Calu3 (cell line): ENCODE measurements at regions not wholly inside any gene's neighbourhood (a gene's known extent, or its start where the extent isn't known, plus 50 kb on each side); places are given as distances from the start of the nearest gene placed in this dataset.

Experiments used
- BruUV-seq: library from RNA; stranded (reverse); fragments of 400-500 nt; replicated peaks from 2 replicates; lab custom pipeline; 2021; lab: Mats Ljungman, UMichigan
- CTCF ChIA-PET: fragments of 300-600 bp; sonication (Branson Sonifier 250); formaldehyde crosslinking; loops from one replicate; lab custom pipeline; 2022; ENCODE audit warnings: antibody characterized with exemption; lab: Charles Lee
- DNase-seq: peaks from one replicate; pipeline ENCODE4 v3.0.0; 2022
- H3K27ac Mint-ChIP-seq: one replicate; pipeline ENCODE4 v1.8.0; 2022; ENCODE audit warnings: mixed read lengths; ENCODE audit not compliant: unreplicated experiment
- H3K27me3 Mint-ChIP-seq: one replicate; pipeline ENCODE4 v1.8.0; 2022; ENCODE audit warnings: mixed read lengths; ENCODE audit not compliant: unreplicated experiment
- H3K36me3 Mint-ChIP-seq: one replicate; pipeline ENCODE4 v1.8.0; 2022; ENCODE audit warnings: mild to moderate bottlenecking, moderate library complexity, mixed read lengths; ENCODE audit not compliant: insufficient read depth, unreplicated experiment
- H3K4me1 Mint-ChIP-seq: one replicate; pipeline ENCODE4 v1.8.0; 2022; ENCODE audit warnings: mild to moderate bottlenecking, low read depth, mixed read lengths; ENCODE audit not compliant: unreplicated experiment
- H3K4me3 Mint-ChIP-seq: one replicate; pipeline ENCODE4 v1.8.0; 2022; ENCODE audit warnings: mild to moderate bottlenecking, low read depth, moderate library complexity, mixed read lengths; ENCODE audit not compliant: unreplicated experiment
- H3K9me3 Mint-ChIP-seq: one replicate; pipeline ENCODE4 v1.8.0; 2022; ENCODE audit warnings: low read depth, mixed read lengths; ENCODE audit not compliant: unreplicated experiment
- intact Hi-C: fragments of 100-400 bp; cut with micrococcal nuclease; formaldehyde crosslinking; loops from one replicate; pipeline ENCODE4 v1.10.0; 2022; ENCODE audit not compliant: unreplicated experiment
- TF ChIP-seq, protein P1 (sequence below): fragments of 200-600 bp; IDR thresholded peaks from one replicate; pipeline ENCODE4 v1.8.0; 2022; ENCODE audit warnings: antibody characterized with exemption; ENCODE audit not compliant: unreplicated experiment

- Mint-ChIP-seq H3K9me3 (no peaks in the 10 kb centered on the region), H3K27ac (no peak overlapping the region), H3K27me3 (peaks cover 56% of the 10 kb centered on the region), H3K36me3 (no peaks in the 10 kb centered on the region), H3K4me1 (no peaks in the 10 kb centered on the region), H3K4me3 (no peak overlapping the region)
- peak; percentile 36 for DNase-seq
- CTCF ChIA-PET: no interaction called here
- intact Hi-C loops: no loop called here
- TF ChIP-seq, protein P1, sequence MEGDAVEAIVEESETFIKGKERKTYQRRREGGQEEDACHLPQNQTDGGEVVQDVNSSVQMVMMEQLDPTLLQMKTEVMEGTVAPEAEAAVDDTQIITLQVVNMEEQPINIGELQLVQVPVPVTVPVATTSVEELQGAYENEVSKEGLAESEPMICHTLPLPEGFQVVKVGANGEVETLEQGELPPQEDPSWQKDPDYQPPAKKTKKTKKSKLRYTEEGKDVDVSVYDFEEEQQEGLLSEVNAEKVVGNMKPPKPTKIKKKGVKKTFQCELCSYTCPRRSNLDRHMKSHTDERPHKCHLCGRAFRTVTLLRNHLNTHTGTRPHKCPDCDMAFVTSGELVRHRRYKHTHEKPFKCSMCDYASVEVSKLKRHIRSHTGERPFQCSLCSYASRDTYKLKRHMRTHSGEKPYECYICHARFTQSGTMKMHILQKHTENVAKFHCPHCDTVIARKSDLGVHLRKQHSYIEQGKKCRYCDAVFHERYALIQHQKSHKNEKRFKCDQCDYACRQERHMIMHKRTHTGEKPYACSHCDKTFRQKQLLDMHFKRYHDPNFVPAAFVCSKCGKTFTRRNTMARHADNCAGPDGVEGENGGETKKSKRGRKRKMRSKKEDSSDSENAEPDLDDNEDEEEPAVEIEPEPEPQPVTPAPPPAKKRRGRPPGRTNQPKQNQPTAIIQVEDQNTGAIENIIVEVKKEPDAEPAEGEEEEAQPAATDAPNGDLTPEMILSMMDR: no peak
- no TSS peak for BruUV-seq
Measured at GRCh38 chr20:46791722-46792416, 82.4 kb downstream of the SLC2A10 start.

GRCh38 chr20:46797206-46797605 lies 87.8 kb downstream of the SLC2A10 start:
- intact Hi-C loops: no loop called here
- H3K9me3 Mint-ChIP-seq: no peaks in the 10 kb centered on the region
- H3K4me3 Mint-ChIP-seq: no peak overlapping the region
- H3K27ac Mint-ChIP-seq: no peak overlapping the region
- DNase-seq: no peak
- TF ChIP-seq, protein P1: no peak
- CTCF ChIA-PET: no interaction called here
- H3K4me1 Mint-ChIP-seq: no peaks in the 10 kb centered on the region
- no TSS peak for BruUV-seq
- H3K36me3 Mint-ChIP-seq: no peaks in the 10 kb centered on the region
- peaks cover 93% of the 10 kb centered on the region for H3K27me3 Mint-ChIP-seq

DNA sequence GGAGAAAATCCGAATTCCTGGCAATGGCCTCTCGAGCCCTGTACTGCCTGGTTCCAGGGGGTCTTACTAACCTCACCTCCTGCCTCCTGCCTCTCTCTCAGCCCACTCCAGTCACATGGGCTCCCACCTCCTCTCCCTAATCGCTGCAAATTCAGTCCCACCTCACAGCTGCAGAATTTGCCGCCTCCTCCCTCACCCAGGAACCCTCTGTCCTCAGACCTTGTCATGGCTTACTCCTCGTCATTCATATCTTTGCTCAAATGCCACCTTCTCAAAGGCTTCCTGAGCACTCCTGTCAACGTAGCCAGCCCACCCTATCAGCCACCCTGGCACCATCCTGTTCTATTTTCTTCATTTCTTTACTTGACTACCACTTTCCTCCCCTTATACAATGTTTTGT lies 89.0 kb downstream of the SLC2A10 start:
- H3K4me1 Mint-ChIP-seq: no peaks in the 10 kb centered on the region
- intact Hi-C loops: no loop called here
- H3K4me3 Mint-ChIP-seq: no peak overlapping the region
- no TSS peak for BruUV-seq
- no peaks in the 10 kb centered on the region for H3K9me3 Mint-ChIP-seq
- H3K36me3 Mint-ChIP-seq: no peaks in the 10 kb centered on the region
- peaks cover 93% of the 10 kb centered on the region for H3K27me3 Mint-ChIP-seq
- TF ChIP-seq, protein P1: no peak
- DNase-seq: no peak
- CTCF ChIA-PET: no interaction called here
- no peak overlapping the region for H3K27ac Mint-ChIP-seq

DNA sequence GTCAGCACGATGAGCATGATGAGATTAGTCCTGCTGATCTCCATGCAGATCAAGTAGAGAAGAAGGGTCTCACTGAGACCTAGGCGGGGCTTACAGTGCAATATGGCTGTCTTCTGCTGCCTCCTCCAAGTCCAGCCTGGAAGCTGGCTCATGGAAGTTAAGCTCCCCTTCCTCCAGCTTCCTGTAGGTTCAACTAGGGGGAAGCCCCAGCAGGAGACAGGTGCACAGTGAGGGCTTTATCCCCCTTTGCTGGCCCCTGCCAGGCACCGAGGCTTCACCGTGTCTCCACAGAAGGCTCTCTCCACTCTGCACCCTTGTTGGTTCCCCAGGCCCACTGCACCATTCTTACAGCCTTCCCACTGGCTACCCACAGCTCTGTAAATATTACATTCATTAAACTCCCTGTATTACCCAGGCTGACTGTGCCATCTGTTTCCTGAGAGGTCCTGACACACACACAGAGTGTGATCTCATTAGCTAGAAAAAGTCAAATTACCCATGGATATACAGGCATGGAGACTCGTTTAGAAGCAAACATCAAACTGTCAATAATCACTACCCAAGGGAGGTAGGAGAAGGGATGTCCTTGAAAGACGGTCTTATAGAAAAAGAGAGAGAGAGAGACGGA lies 90.4 kb downstream of the SLC2A10 start:
- Mint-ChIP-seq H3K36me3 (no peaks in the 10 kb centered on the region), H3K27me3 (peaks cover 89% of the 10 kb centered on the region), H3K4me3 (no peak overlapping the region), H3K9me3 (no peaks in the 10 kb centered on the region), H3K4me1 (no peaks in the 10 kb centered on the region), H3K27ac (no peak overlapping the region)
- DNase-seq: no peak
- CTCF ChIA-PET: no interaction called here
- BruUV-seq: no TSS peak
- intact Hi-C loops: no loop called here
- TF ChIP-seq, protein P1: no peak
